ENCODE measurements at regions not wholly inside any gene's neighbourhood (a gene's known extent, or its start where the extent isn't known, plus 50 kb on each side); places are given as distances from the start of the nearest gene placed in this dataset.

GRCh38 chr6:76972474-76972873, 490.8 kb downstream of the HTR1B start:
- no peak for TF ChIP-seq REST (IDR thresholded peaks at IDR 0.05; ENCODE audit: insufficient read depth in 1 of 2, low read depth in 2 of 2, low read length in 2 of 2)
- no peak for TF ChIP-seq POLR2AphosphoS5 (IDR thresholded peaks at IDR 0.05; ENCODE audit: low read depth, low read length)

All from PFSK-1 (cell line).